NT2/D1 (cell line): ENCODE measurements at regions not wholly inside any gene's neighbourhood (a gene's known extent, or its start where the extent isn't known, plus 50 kb on each side); places are given as distances from the start of the nearest gene placed in this dataset.
"Not testable (repeated sequence)": the region's sequence is repeated elsewhere in the genome, so short reads cannot be mapped to it uniquely, and the experiment has no call there.

Experiments used
- SUZ12 ChIP-seq: IDR thresholded peaks from 2 replicates; pipeline ENCODE4 v1.6.1; 2011; ENCODE audit not compliant: insufficient read length, insufficient read depth; ENCODE audit errors: extremely low read depth
- ZNF274 ChIP-seq: IDR thresholded peaks from 2 replicates; pipeline ENCODE4 v1.6.1; 2011; ENCODE audit warnings: mild to moderate bottlenecking, low read depth, low read length

- TF ChIP-seq SUZ12, ZNF274: not testable (repeated sequence)
These were observed 162.1 kb upstream of the FGF13 start for GRCh38 chrX:138873640-138874039.
